Activated naive CD4-positive, alpha-beta T cell treated with anti-CD3 and anti-CD28 coated beads, Interleukin-2, amount 50 U/mL, for 72 hours (primary cell): ENCODE measurements at regions not wholly inside any gene's neighbourhood (a gene's known extent, or its start where the extent isn't known, plus 50 kb on each side); places are given as distances from the start of the nearest gene placed in this dataset.
"Not testable (repeated sequence)": the region's sequence is repeated elsewhere in the genome, so short reads cannot be mapped to it uniquely, and the experiment has no call there.

ENCODE experiments used
- ATAC-seq, 2 donors: fragments of 150-1000 bp; cut with Tn5 transposase; 2 replicates each; pipeline ENCODE4 v1.10.0; 2021; ENCODE audit warnings: mild to moderate bottlenecking in 2 of 2, moderate library complexity in 2 of 2
- DNase-seq, 2 donors: peaks; one replicate each; pipeline ENCODE4 v3.0.0; 2021 to 2022; ENCODE audit warnings: low spot score in 2 of 2
- H3K27ac Mint-ChIP-seq, 2 donors: one replicate each; pipeline ENCODE4 v1.8.0; 2022; ENCODE audit warnings: mild to moderate bottlenecking in 2 of 2, mixed read lengths in 2 of 2
- H3K36me3 Mint-ChIP-seq, 2 donors: one replicate each; pipeline ENCODE4 v1.8.0; 2022; ENCODE audit warnings: mixed read lengths in 2 of 2
- H3K9me3 Mint-ChIP-seq, 2 donors: one replicate each; pipeline ENCODE4 v1.8.0; 2022; ENCODE audit warnings: mixed read lengths in 2 of 2

DNA sequence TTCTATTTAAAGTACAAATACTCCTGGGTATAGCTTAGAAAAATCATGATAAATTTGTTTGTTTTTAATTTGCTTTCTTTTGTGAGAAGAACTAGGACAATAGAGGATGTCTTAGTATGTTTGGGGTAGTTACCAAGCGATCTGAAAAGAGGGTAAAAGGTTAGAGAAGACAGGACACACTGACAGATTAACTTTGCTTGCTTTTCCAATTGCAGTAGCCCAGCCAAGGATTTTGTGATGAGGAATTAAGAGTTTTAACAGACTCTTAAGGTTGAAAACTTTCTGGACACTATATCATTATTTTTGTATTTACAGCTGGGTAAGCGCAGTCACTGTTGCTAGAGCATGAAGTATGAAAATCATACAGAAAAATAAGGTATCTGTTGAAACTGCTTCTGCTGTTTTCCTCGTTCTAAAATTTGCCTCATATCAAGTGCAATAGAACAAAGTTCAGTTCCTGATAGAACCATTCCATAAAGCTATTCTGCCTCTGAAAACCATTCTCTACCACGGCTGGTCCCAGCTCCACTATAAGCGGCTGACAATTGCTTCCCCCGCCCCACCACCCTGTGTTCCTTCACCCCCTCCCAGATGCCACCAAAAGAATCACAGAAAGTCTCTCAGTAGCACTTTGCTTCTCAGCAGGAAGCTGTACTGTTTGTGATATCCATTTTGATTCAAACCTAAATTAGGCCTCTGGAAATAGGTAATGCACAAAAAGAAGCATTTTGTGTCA, 413.4 kb downstream of the BCAT1 start:
- ATAC-seq (no peak), DNase-seq (no peak)
- Mint-ChIP-seq H3K27ac (no peak overlapping the region), H3K36me3 (no peaks in the 10 kb centered on the region), H3K9me3 (no peaks in the 10 kb centered on the region)

DNA sequence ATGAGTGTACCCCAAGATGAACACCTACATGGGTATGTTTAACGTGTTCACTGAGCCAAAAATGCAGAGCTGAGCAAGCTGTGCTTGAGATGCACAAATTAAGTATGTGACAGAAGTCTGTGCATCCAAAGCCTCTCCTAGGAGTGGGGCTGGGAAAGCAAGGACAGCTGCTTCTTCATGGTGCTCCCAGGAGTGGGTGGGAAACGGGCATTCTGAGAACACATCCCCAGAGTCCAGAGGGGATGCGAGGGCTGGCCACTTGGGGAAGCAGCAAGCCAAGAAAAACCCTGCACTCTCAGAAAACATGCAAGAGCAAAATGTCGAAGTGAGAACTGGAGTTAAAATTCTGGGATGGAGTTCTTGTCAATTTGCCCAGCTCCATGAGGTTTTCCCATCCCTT, 414.3 kb downstream of the BCAT1 start:
- ATAC-seq, result no peak
- no peak overlapping the region for H3K27ac Mint-ChIP-seq
- no peaks in the 10 kb centered on the region for H3K9me3 Mint-ChIP-seq
- H3K36me3 Mint-ChIP-seq, result no peaks in the 10 kb centered on the region
- no peak for DNase-seq

DNA sequence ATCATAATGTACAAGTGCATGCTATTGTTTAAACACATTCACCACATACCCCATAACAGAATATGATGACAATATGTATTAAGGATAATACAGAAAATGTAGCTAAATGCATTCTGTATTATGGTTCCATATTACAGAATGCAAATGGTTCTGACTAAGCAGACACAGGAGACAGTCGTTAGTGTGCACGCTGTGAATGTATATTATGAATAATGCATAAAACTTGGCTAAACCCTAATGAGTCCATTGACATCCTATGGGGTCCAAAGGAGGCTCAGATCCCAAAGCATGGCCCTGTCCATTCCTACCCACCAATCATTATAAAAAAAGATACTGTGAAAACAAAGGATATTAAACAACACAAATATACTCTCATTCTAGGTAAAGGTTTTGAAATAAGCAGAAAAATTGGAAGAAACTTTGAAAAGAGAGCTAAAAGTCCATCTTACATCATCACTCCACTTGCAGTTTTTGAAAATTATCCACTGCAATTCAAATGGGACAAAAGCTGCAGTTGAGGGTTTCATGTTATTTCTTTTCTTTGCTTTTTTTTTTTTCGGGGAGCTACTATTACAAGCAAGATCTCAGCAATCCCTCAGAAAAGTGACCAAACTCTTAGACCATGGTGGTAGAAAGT, 415.1 kb downstream of the BCAT1 start:
- Mint-ChIP-seq H3K27ac (no peak overlapping the region), H3K36me3 (no peaks in the 10 kb centered on the region), H3K9me3 (no peaks in the 10 kb centered on the region)
- ATAC-seq (no peak), DNase-seq (no peak)

DNA sequence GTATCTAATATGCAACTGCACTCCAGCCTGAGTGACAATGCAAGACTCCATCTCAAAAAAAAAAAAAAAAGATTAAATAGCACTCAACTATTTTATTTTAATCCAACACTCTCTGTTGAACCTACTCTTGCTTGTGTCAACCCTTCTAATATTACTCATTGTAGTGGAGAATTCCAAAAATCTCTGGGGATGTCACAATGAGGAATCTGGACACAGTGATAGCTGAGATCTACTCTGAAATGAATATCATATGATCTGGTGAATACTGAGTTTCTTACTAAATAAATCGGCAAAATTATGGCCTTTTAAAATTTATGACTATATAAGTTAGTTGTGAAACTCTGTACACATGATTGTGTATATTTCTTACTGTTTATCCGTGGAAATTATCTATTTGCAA, 418.2 kb downstream of the BCAT1 start:
- ATAC-seq (no peak), DNase-seq (no peak)
- H3K36me3 Mint-ChIP-seq, result no peaks in the 10 kb centered on the region
- H3K9me3 Mint-ChIP-seq, result peaks cover 6 to 9% of the 10 kb centered on the region in 2 donors
- H3K27ac Mint-ChIP-seq, result no peak overlapping the region

DNA sequence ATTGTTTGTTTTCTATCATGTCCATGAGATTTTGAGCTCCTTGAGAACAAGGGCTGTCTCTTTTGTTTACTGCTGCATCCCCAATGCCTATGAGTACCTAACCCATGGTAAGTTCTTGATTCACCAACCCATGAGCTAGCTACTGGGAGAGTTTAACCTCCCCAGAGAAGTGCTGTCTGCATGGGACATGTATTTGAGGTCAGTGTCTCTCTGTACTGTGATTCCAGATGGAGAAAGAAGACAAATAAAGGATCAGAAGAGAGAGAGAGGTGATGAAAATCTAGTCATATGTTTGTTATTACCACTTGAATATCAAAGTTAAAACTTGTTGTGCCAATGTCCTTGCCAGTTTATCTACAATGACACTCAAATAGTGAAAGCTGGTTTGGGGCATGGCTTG, 421.8 kb downstream of the BCAT1 start:
- no peak for DNase-seq
- Mint-ChIP-seq H3K36me3 (no peaks in the 10 kb centered on the region), H3K9me3 (peaks cover 6 to 15% of the 10 kb centered on the region in 2 donors)

DNA sequence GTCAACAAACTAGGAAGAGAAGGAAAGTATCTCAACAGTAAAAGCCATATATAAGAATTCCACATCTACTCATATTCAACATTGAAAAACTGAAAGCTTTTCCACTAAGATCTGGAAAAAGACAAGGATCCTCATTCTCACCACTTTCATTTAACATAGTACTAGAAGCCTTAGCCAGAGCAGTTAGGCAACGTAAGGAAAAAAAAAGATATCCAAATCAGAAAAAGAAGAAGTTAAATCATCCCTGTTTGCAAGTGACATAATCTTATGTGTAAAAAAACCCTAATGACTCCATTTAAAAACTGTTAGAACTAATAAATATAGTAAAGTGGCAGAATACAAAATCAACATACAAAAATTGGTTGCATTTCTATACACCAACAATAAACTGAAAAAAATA, 426.2 kb downstream of the BCAT1 start:
- peaks cover 32 to 38% of the 10 kb centered on the region in 2 donors for H3K9me3 Mint-ChIP-seq
- DNase-seq (no peak), ATAC-seq (no peak)
- peaks cover 0 to 14% of the 10 kb centered on the region in 2 donors for H3K36me3 Mint-ChIP-seq
- no peak overlapping the region for H3K27ac Mint-ChIP-seq

More for the DNA sequence above, 421.8 kb downstream of the BCAT1 start:
- no peak for ATAC-seq
- H3K27ac Mint-ChIP-seq, result no peak overlapping the region

DNA sequence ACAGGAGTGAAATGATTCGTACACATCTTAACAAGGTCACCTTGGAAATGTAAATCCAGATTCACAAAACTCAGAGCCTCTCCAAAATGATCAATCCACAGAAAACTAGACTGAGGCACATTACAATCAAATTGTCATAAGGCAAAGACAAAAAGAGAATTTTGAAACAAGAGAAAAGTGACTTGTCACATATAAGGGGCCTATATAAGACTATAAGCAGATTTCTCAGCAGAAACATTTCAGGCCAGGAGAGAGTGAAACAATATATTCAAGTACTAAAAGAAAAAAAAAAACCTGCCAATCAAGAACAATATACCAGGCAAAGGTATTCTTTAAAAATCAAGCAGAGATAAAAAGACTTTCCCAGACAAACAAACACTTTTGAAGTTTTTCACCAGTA, 429.1 kb downstream of the BCAT1 start:
- peaks cover 28 to 32% of the 10 kb centered on the region in 2 donors for H3K9me3 Mint-ChIP-seq
- no peak for ATAC-seq
- no peak for DNase-seq
- peaks cover 0 to 19% of the 10 kb centered on the region in 2 donors for H3K36me3 Mint-ChIP-seq
- H3K27ac Mint-ChIP-seq, result no peak overlapping the region

DNA sequence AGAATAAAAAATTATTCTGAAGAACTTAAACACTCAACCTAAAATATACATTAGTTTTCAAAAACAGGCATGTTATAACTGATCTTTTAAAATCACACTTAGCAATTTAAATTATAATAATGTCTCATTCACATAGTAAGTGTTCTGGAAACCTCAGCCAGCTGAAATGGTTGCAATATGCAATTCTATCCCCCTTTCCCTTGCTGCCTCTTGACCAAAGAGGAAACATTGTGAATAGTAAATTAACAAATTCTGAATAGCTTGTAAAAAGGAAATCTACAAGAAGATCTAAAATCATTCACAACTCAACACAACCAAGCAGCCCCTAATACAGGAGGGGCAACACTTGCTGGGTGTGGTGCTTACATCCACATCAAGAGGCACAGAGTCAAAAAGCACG, 431.9 kb downstream of the BCAT1 start:
- DNase-seq, result no peak
- peaks cover 0 to 19% of the 10 kb centered on the region in 2 donors for H3K36me3 Mint-ChIP-seq
- no peak for ATAC-seq
- peaks cover 28 to 31% of the 10 kb centered on the region in 2 donors for H3K9me3 Mint-ChIP-seq
- H3K27ac Mint-ChIP-seq, result no peak overlapping the region

DNA sequence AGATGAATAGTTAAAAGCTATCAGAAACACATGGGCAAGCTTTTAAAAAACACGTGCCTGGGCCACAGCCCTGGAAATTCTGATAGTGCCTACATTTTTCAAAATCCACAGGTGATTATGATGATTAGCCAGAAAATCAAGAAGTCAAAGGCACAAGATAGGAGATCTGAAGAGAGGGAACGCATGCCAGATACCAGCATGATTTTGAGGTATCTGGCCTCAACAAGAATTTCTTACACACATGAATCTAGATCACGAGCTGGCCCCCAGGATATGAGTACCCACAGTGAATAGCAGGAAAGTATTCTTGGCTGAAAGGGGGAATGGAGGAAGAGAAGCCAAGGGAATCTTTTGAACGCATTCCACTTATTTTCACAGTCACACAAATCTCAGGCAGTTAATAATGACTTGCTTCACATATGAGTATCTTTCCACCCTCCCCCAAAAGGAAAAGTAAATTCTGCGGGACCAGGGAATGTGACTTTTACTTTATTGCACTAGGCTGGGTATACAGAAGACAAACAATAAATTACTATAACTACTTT, 438.2 kb downstream of the BCAT1 start:
- DNase-seq (no peak), ATAC-seq (no peak)
- H3K9me3 Mint-ChIP-seq, result peaks cover 4 to 5% of the 10 kb centered on the region in 2 donors
- no peak overlapping the region for H3K27ac Mint-ChIP-seq
- no peaks in the 10 kb centered on the region for H3K36me3 Mint-ChIP-seq

DNA sequence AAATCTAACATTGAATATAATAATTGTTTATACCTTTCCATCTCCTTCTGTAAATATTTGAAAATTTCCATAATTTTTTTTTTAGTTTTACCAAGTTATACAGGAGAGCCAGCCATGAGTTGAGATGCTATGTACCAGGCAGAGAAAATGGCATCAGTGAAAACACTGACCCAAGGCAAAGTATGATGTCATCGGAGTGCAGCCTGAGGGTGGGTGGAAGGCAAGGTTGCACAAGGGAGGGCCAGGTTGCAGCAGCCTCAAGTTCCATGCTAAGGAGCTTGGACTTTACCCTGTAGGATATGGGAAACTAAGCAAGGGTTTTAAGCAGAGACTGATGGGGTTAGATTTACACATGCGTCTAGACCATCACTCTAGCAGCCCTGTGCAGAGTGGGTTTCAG, 441.1 kb downstream of the BCAT1 start:
- H3K27ac Mint-ChIP-seq, result no peak overlapping the region
- DNase-seq, result no peak
- H3K36me3 Mint-ChIP-seq, result no peaks in the 10 kb centered on the region
- H3K9me3 Mint-ChIP-seq, result peaks cover under 1 to 6% of the 10 kb centered on the region in 2 donors
- ATAC-seq, result no peak

DNA sequence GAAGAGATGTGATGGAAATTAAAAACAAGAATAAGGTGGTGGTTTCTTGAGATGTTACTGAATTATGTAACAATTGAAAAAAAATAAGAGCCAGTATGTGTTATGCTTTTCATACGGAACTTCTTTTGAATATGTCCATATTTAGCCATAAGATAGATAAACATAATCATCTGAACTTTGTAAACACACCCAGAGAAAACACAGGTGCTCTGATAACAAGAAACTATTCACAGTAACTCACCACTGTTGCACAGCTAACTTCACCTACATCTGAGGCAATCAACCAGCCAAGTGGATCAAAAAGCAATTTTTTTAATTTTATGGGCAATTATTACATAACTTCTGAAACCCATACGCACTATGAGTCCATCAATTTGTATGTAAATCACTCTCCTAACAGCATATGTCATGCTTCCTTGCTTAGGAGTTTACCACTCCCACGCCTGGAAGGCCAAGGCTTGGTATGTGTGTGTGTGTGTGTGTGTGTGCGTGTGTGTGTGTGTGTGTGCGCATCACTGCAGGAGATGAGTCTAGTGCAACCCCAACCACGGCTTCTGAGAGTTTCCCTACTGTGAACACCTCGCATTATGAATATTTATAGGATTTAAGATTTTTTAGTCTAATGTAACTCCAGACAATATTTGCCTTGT, 443.4 kb downstream of the BCAT1 start:
- DNase-seq (no peak), ATAC-seq (no peak)
- H3K36me3 Mint-ChIP-seq, result no peaks in the 10 kb centered on the region
- H3K27ac Mint-ChIP-seq, result no peak overlapping the region
- H3K9me3 Mint-ChIP-seq, result peaks cover 3 to 9% of the 10 kb centered on the region in 2 donors

DNA sequence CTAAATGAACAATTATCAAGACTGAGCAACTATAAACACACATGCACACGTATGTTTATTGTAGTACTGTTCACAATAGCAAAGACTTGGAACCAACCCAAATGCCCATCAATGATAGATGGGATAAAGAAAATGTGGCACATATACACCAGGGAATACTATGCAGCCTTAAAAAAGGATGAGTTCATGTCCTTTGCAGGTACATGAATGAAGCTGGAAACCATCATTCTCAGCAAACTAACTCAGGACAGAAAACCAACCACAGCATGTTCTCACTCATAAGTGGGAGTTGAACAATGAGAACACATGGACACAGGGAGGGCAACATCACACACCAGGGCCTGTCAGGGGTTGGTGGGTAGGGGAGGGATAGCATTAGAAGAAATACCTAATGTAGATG, 445.4 kb downstream of the BCAT1 start:
- not testable (repeated sequence) for DNase-seq, H3K27ac Mint-ChIP-seq, H3K9me3 Mint-ChIP-seq, ATAC-seq, H3K36me3 Mint-ChIP-seq

DNA sequence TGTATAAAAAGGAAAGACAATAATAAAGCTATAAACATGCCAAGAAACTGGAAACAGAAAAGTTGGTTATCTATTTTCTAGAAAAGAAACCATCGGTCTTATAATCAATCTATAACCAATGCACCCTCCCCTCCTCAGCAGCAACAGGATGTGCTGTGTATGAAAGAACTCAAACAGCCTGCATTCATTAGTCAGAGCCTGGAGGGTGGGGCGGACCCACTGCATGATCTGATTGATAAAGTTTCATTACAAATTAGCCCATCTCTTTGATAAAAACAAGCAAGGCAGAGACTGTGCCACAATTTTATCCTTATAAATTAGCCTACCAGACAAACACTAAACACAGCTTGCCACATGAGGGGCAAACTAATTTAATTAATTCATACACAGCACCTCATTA, 448.1 kb downstream of the BCAT1 start:
- Mint-ChIP-seq H3K27ac (no peak overlapping the region), H3K36me3 (no peaks in the 10 kb centered on the region), H3K9me3 (peaks cover 3 to 8% of the 10 kb centered on the region in 2 donors)
- ATAC-seq, result no peak
- no peak for DNase-seq

DNA sequence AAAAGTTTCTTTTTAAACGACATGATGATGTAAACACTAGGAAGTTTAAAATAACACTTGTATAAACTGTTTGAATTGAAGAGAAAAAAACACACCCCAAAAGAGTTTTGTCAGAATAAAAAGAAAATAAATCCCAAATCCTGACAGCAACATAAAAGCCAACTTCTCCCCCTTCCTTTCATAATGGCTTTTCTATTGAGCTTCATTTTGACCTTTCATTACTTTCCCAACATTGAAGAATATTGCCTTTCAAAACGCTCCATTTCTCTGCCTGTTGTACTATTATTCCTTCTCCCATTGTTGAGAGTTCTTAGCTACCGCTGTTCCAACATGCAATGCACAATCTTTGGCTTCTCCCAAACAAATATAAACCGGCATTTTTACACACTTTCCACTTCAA, 448.5 kb downstream of the BCAT1 start:
- no peak overlapping the region for H3K27ac Mint-ChIP-seq
- H3K36me3 Mint-ChIP-seq, result no peaks in the 10 kb centered on the region
- no peak for DNase-seq
- peaks cover 3 to 8% of the 10 kb centered on the region in 2 donors for H3K9me3 Mint-ChIP-seq
- ATAC-seq, result no peak

DNA sequence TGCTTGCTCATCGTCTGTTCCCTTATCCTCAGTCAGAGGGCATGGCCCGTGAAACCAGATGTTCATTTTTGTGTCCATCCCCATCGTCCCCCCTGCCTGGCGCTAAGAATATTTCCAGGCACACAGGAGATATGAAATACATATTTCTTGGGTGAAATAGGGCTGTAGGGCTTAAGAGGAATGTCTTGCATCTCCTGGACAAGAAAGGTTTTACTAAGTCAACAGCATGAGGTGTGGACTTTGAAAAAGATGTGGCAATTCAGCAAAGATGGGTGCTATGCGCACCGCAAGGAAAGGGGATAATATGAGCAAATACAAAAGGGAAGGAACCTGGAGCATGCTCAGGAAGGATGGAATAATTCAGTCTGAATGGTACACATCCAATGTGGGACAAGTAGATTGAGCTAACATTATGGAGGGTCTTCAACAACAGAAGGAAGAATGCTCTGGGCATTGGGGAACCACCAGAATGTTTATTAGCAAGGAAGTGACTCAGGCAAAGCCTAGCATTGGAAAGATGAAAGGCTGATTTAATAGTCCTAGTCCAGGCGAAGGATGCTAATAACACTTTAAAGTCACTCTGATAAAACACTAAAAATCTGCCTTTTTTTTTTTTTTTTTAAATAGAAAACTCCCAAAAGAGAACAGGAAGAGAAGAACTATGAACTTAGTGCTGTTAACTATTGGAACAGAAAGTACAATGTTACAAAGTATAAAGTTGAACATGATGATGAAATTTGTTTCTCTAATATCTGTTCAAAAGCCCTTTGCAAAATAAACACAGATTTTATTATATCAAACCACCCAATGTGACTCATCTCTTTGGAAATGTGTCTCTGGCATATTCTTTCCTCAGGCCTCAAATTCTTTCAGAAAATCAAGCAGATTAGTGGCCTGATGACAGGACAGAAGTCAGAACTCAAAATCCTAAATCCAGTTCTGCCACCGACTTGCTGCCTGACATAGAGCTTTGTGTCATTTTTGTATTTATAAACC, 449.5 kb downstream of the BCAT1 start:
- H3K27ac Mint-ChIP-seq, result no peak overlapping the region
- H3K9me3 Mint-ChIP-seq, result peaks cover 3 to 8% of the 10 kb centered on the region in 2 donors
- ATAC-seq (no peak), DNase-seq (no peak)
- H3K36me3 Mint-ChIP-seq, result no peaks in the 10 kb centered on the region

DNA sequence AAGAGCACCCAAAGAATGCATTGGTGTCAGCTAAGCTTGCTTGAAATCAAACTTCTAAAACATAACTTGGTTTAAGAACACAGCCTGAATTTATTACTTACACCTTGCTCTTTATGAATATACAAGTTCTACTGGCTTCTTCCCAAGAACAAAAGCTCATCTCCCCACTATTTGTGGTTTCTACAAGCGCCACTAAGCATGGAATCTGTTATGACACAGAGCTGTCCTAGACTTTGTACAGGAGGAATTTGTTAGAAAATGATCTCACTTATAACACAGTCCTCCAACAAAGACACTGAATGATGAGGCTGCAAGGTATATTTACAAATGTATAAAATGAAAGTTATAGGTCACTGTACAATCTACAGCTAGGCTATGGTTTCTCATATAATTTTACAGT, 452.1 kb downstream of the BCAT1 start:
- Mint-ChIP-seq H3K9me3 (peaks cover 0 to 4% of the 10 kb centered on the region in 2 donors), H3K27ac (no peak overlapping the region), H3K36me3 (no peaks in the 10 kb centered on the region)
- ATAC-seq (no peak), DNase-seq (no peak)
